H1 (cell line): ENCODE measurements at regions not wholly inside any gene's neighbourhood (a gene's known extent, or its start where the extent isn't known, plus 50 kb on each side); places are given as distances from the start of the nearest gene placed in this dataset.

Experiments used
- CTCF ChIA-PET: fragments of 300-600 bp; sonication (Branson Sonifier 250); formaldehyde crosslinking; loops from one replicate; lab custom pipeline; 2021; ENCODE audit not compliant: partially characterized antibody; lab: Charles Lee
- POLR2A ChIA-PET: fragments of 300-600 bp; sonication (Branson Sonifier 250); formaldehyde crosslinking; loops from one replicate; lab custom pipeline; 2021; ENCODE audit warnings: inconsistent platforms; ENCODE audit not compliant: partially characterized antibody; lab: Charles Lee
- DNase-seq, 2 experiments: peaks; one replicate each; pipeline versions ENCODE4 v3.0.0 to v3.0.0-alpha.2; 2010 to 2022; ENCODE audit warnings: low spot score in 2 of 2, low read depth in 1 of 2, mixed read lengths in 1 of 2
- FAIRE-seq: peaks from 2 replicates; lab custom pipeline; 2011; peaks lifted over from hg19 to GRCh38; lab: Jason Lieb, UNC
- H2AFZ ChIP-seq: 2 replicates; pipeline ENCODE4 v1.8.1; 2012; ENCODE audit warnings: low read length, inconsistent platforms
- H2AK5ac ChIP-seq: 2 replicates; pipeline ENCODE4 v1.6.1; 2013; ENCODE audit warnings: low read depth, low read length
- H2BK120ac ChIP-seq: replicated peaks from 2 replicates; pipeline ENCODE3; 2013; ENCODE audit warnings: low read depth, low read length, inconsistent platforms
- H2BK12ac ChIP-seq: 2 replicates; pipeline ENCODE4 v1.6.1; 2013; ENCODE audit warnings: low read depth, low read length
- H2BK15ac ChIP-seq: 2 replicates; pipeline ENCODE4 v1.6.1; 2013; ENCODE audit warnings: low read length
- H2BK20ac ChIP-seq: 2 replicates; pipeline ENCODE4 v1.6.1; 2013; ENCODE audit warnings: low read length
- H2BK5ac ChIP-seq: 2 replicates; pipeline ENCODE4 v1.6.1; 2013; ENCODE audit warnings: low read depth, low read length
- H3K14ac ChIP-seq: 2 replicates; pipeline ENCODE4 v1.6.1; 2013; ENCODE audit warnings: inconsistent platforms; ENCODE audit not compliant: insufficient read length
- H3K18ac ChIP-seq: 2 replicates; pipeline ENCODE4 v1.6.1; 2013; ENCODE audit warnings: low read length; ENCODE audit errors: extremely low read depth
- H3K23ac ChIP-seq: 2 replicates; pipeline ENCODE4 v1.6.1; 2013; ENCODE audit warnings: inconsistent platforms; ENCODE audit not compliant: insufficient read length
- H3K23me2 ChIP-seq: 2 replicates; pipeline ENCODE4 v1.6.1; 2013; ENCODE audit warnings: low read depth, low read length
- H3K27ac ChIP-seq: 2 replicates; pipeline ENCODE4 v1.6.1; 2011; ENCODE audit warnings: low read depth, low read length, inconsistent platforms
- H3K27me3 ChIP-seq, 4 experiments: replicated peaks in 1 of 4; 1 replicate in 1 of 4; 2 replicates in 3 of 4; pipeline versions ENCODE4 v1.6.1 to v1.8.1; 2011 to 2013; ENCODE audit warnings: low read length in 3 of 4, mild to moderate bottlenecking in 3 of 4, inconsistent platforms in 2 of 4, mixed read lengths in 2 of 4, moderate library complexity in 1 of 4; ENCODE audit not compliant: control insufficient read depth in 3 of 4, insufficient read depth in 3 of 4; ENCODE audit errors: extremely low read depth in 1 of 4
- H3K36me3 ChIP-seq, 4 experiments: 2 replicates each; pipeline versions ENCODE4 v1.6.1 to v1.8.1; 2011 to 2013; ENCODE audit warnings: mild to moderate bottlenecking in 4 of 4, low read length in 3 of 4, moderate library complexity in 2 of 4, control low read depth in 1 of 4, inconsistent platforms in 1 of 4; ENCODE audit not compliant: insufficient read depth in 4 of 4, control insufficient read depth in 2 of 4
- H3K4ac ChIP-seq: replicated peaks from 2 replicates; pipeline ENCODE3; 2013; ENCODE audit warnings: low read length, low read depth, mixed read lengths, inconsistent platforms; ENCODE audit not compliant: insufficient read length
- H3K4me1 ChIP-seq, 4 experiments: replicated peaks in 1 of 4; 1 replicate in 1 of 4; 2 replicates in 3 of 4; pipeline versions ENCODE4 v1.6.1 to v1.8.1; 2011 to 2013; ENCODE audit warnings: low read length in 3 of 4, inconsistent platforms in 2 of 4, mixed read lengths in 1 of 4; ENCODE audit not compliant: insufficient read depth in 4 of 4, control insufficient read depth in 3 of 4
- H3K4me2 ChIP-seq, 2 experiments: 2 replicates each; pipeline versions ENCODE4 v1.6.1 to v1.8.1; 2011 to 2013; ENCODE audit warnings: low read depth in 2 of 2, low read length in 2 of 2, control low read depth in 1 of 2, inconsistent platforms in 1 of 2, mild to moderate bottlenecking in 1 of 2; ENCODE audit not compliant: insufficient read depth in 1 of 2
- H3K4me3 ChIP-seq, 4 experiments: fragments of 200-600, 300-600 bp in 1 of 4; sonication (generic), shearing (Covaris generic), sonication (Bioruptor Twin) in 1 of 4; 2 replicates each; pipeline versions ENCODE4 v1.5.1 to v1.8.1; 2011 to 2016; ENCODE audit warnings: low read length in 4 of 4, low read depth in 3 of 4, control low read depth in 2 of 4, inconsistent platforms in 2 of 4, mild to moderate bottlenecking in 2 of 4, mixed read lengths in 1 of 4, moderate library complexity in 1 of 4; ENCODE audit not compliant: insufficient read depth in 2 of 4; ENCODE audit errors: extremely low read depth in 1 of 4
- H3K56ac ChIP-seq: replicated peaks from 2 replicates; pipeline ENCODE3; 2013; ENCODE audit warnings: low read depth, mild to moderate bottlenecking, mixed read lengths, low read length, inconsistent platforms; ENCODE audit not compliant: insufficient read length
- H3K79me1 ChIP-seq: 2 replicates; pipeline ENCODE4 v1.6.1; 2013; ENCODE audit warnings: low read depth, low read length, control low read depth
- H3K79me2 ChIP-seq, 2 experiments: 2 replicates each; pipeline versions ENCODE4 v1.6.1 to v1.8.1; 2012 to 2013; ENCODE audit warnings: low read length in 2 of 2, mild to moderate bottlenecking in 2 of 2, inconsistent platforms in 1 of 2; ENCODE audit not compliant: insufficient read depth in 2 of 2, control insufficient read depth in 1 of 2
- H3K9ac ChIP-seq, 4 experiments: replicated peaks in 1 of 4; 1 replicate in 1 of 4; 2 replicates in 3 of 4; pipeline versions ENCODE4 v1.6.1 to v1.8.1; 2011 to 2013; ENCODE audit warnings: low read depth in 3 of 4, low read length in 3 of 4, control low read depth in 2 of 4, mild to moderate bottlenecking in 2 of 4, moderate library complexity in 2 of 4, inconsistent platforms in 1 of 4; ENCODE audit errors: extremely low read depth in 1 of 4
- H3K9me3 ChIP-seq, 2 experiments: 2 replicates each; pipeline versions ENCODE4 v1.6.1 to v1.8.1; 2012 to 2013; ENCODE audit warnings: mild to moderate bottlenecking in 2 of 2, moderate library complexity in 2 of 2, control low read depth in 1 of 2, inconsistent platforms in 1 of 2, low read depth in 1 of 2, low read length in 1 of 2, mixed read lengths in 1 of 2; ENCODE audit not compliant: insufficient read depth in 2 of 2
- H4K20me1 ChIP-seq, 2 experiments: replicated peaks in 1 of 2; 2 replicates each; pipeline versions ENCODE3 to v1.8.1; 2011 to 2013; ENCODE audit warnings: inconsistent platforms in 2 of 2, low read length in 2 of 2, mild to moderate bottlenecking in 1 of 2; ENCODE audit not compliant: insufficient read depth in 2 of 2, control insufficient read depth in 1 of 2
- H4K5ac ChIP-seq: 2 replicates; pipeline ENCODE4 v1.6.1; 2013; ENCODE audit warnings: low read length, low read depth, mixed read lengths, inconsistent platforms; ENCODE audit not compliant: insufficient read length
- H4K8ac ChIP-seq: 2 replicates; pipeline ENCODE4 v1.8.0; 2013; ENCODE audit warnings: mild to moderate bottlenecking, moderate library complexity, low read length, inconsistent platforms; ENCODE audit not compliant: insufficient read depth; ENCODE audit errors: extremely low read depth
- H4K91ac ChIP-seq: replicated peaks from 2 replicates; pipeline ENCODE3; 2013; ENCODE audit warnings: low read length, mixed read lengths, inconsistent platforms; ENCODE audit not compliant: insufficient read length
- EP300 ChIP-seq, 2 experiments: IDR thresholded peaks; 1 replicate in 1 of 2; 2 replicates in 1 of 2; pipeline ENCODE4 v1.6.1; 2011 to 2012; ENCODE audit warnings: low read depth in 2 of 2, low read length in 2 of 2, mild to moderate bottlenecking in 2 of 2, borderline replicate concordance in 1 of 2, inconsistent platforms in 1 of 2, moderate library complexity in 1 of 2
- HDAC2 ChIP-seq, 2 experiments: fragments of 300-600 bp in 1 of 2; sonication (generic) in 1 of 2; IDR thresholded peaks; 2 replicates each; pipeline ENCODE4 v1.6.1; 2011 to 2012; ENCODE audit warnings: low read depth in 2 of 2, low read length in 2 of 2, mild to moderate bottlenecking in 2 of 2, moderate library complexity in 2 of 2, borderline replicate concordance in 1 of 2, inconsistent platforms in 1 of 2
- HDAC6 ChIP-seq: IDR thresholded peaks from one replicate; pipeline ENCODE4 v1.7.1; 2012; ENCODE audit warnings: low read depth, mild to moderate bottlenecking, inconsistent platforms, low read length, moderate library complexity
- JUN ChIP-seq: IDR thresholded peaks from 2 replicates; pipeline ENCODE4 v1.6.1; 2011; ENCODE audit warnings: low read depth, mild to moderate bottlenecking, improper control_type of control experiment, low read length
- SIRT6 ChIP-seq: IDR thresholded peaks from one replicate; pipeline ENCODE4 v1.7.1; 2012; ENCODE audit warnings: low read length, inconsistent platforms
- SP4 ChIP-seq: IDR thresholded peaks from 2 replicates; pipeline ENCODE4 v1.6.1; 2012; ENCODE audit warnings: low read length, inconsistent platforms
- WGBS, 2 experiments: shearing (Covaris generic) in 1 of 2; methylation state at CpG; one replicate each; pipeline versions ENCODE4 v1.1.6 to v1.1.7; 2013 to 2015; ENCODE audit warnings: low lambda C conversion rate in 2 of 2, mixed read lengths in 2 of 2, inconsistent platforms in 1 of 2, low coverage in 1 of 2, missing lambda C conversion rate in 1 of 2; ENCODE audit not compliant: insufficient replicate concordance in 2 of 2, insufficient coverage in 1 of 2, insufficient read length in 1 of 2; ENCODE audit errors: extremely low coverage in 1 of 2, missing lambda C conversion rate in 1 of 2; 5-methylcytosine and 5-hydroxymethylcytosine counted together

DNA sequence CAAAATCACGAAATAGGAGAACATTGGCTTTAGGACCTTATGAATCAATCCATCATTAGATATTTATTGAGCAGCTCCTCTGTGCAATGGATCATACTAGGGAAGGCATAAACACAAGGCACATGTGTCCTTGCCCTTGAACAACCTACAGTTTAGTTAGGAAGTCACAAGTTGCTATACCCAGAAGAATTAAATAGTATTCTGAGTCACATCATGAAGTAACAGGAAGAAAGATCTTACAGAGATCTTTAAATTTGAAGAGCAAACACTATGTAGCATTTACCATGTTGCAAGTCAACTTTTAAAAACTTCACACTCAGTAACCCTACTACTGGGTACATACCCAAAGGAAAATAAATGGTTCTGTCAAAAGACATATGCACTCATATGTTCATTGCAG is 355.2 kb upstream of the SLC14A2 start:
- no peak overlapping the region for H3K4ac ChIP-seq
- no peaks in the 10 kb centered on the region for H3K4me1 ChIP-seq
- H3K18ac ChIP-seq = no peak overlapping the region
- H2BK5ac ChIP-seq = no peak overlapping the region
- no peak overlapping the region for H4K5ac ChIP-seq
- H3K23ac ChIP-seq = no peak overlapping the region
- H2BK20ac ChIP-seq = no peak overlapping the region
- H3K36me3 ChIP-seq = no peaks in the 10 kb centered on the region
- DNase-seq = no peak
- H4K91ac ChIP-seq = no peak overlapping the region
- no peak overlapping the region for H2BK12ac ChIP-seq
- H3K9me3 ChIP-seq = no peaks in the 10 kb centered on the region
- WGBS, 2 experiments = 94% methylated on average over 1 of the region's 1 CpG; no CpG with 5 or more reads in 1 of the 2 experiments
- no peak overlapping the region for H2BK120ac ChIP-seq
- no peak overlapping the region for H3K56ac ChIP-seq
- no peaks in the 10 kb centered on the region for H3K23me2 ChIP-seq
- H3K79me2 ChIP-seq = no peaks in the 10 kb centered on the region
- no peak overlapping the region for H2BK15ac ChIP-seq
- no peak overlapping the region for H3K14ac ChIP-seq
- no peak overlapping the region for H4K8ac ChIP-seq
- POLR2A ChIA-PET = no interaction called here
- H3K4me2 ChIP-seq = no peak overlapping the region
- H3K4me3 ChIP-seq = no peak overlapping the region
- TF ChIP-seq HDAC6 (no peak), SIRT6 (no peak), EP300 (IDR thresholded peaks at IDR 0.05; ENCODE audit: borderline replicate concordance in 1 of 2, low read depth in 2 of 2, low read length in 2 of 2) (no peak), JUN (no peak), SP4 (no peak), HDAC2 (IDR thresholded peaks at IDR 0.05; ENCODE audit: borderline replicate concordance in 1 of 2, low read depth in 2 of 2, low read length in 2 of 2) (no peak)
- TF ChIP-seq, all 59 proteins: peak for 0
- no peak for FAIRE-seq
- Histone ChIP-seq H2AK5ac (no peak overlapping the region), H3K9ac (no peak overlapping the region), H3K79me1 (no peaks in the 10 kb centered on the region), H2AFZ (no peak overlapping the region), H3K27me3 (no peaks in the 10 kb centered on the region), H4K20me1 (no peaks in the 10 kb centered on the region), H3K27ac (no peak overlapping the region)
- CTCF ChIA-PET = interaction anchor here (1.8 kb wide), 1 partner anchor 16 kb away, joined by 9 read pairs; no protein-coding TSS in a partner anchor
